ENCODE measurements at regions not wholly inside any gene's neighbourhood (a gene's known extent, or its start where the extent isn't known, plus 50 kb on each side); places are given as distances from the start of the nearest gene placed in this dataset.

DNA sequence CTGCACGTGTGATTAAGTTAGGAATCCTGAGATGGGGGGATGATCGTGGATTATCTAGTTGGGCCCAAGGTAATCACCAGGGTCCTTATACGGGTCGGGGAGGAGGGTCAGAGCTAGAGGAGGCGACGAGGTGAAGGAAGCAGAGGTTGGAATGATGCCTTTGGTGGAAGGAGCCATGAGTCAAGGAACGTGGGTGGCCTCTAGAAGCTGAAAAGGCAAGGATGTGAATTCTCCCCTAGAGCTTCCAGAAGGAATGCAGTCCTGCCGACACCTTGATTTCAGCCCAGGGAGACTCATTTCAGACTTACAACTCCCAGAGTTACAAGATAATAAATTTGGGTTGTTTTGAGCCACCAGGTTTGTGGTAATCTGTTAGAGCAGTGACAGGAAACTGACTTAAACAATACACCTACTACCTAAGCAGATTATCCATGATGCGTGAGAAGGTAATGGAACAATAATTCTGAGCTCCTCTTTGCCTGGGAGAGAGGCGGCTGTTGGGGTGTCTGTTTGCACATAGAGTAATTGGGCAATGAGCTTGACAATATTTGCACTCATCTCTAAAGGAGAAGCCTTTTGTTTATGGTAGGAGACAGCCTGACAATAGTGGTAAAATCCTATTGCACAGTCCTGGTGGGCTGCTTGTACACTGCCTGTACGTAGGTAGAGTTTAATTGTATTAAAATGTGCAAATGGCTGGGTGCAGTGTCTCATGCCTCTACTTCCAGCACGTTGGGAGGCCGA lies 129.3 kb upstream of the IER5L start:
- H3K27me3 ChIP-seq (ENCODE audit: control insufficient read depth, insufficient read depth, low read length): no peaks in the 10 kb centered on the region
- ATAC-seq (no peak), DNase-seq (no peak)
- no peak overlapping the region for H3K27ac Mint-ChIP-seq
- peaks cover 5 to 6% of the 10 kb centered on the region in 2 donors for H3K27me3 Mint-ChIP-seq (ENCODE audit: low read depth in 2 of 2)
- intact Hi-C loops (cut with micrococcal nuclease): no loop called here
- H3K9me3 ChIP-seq (ENCODE audit: control insufficient read depth, insufficient read depth, low read length): no peaks in the 10 kb centered on the region
- no peaks in the 10 kb centered on the region for H3K4me1 ChIP-seq (ENCODE audit: control insufficient read depth, insufficient read depth, low read length)
- no peaks in the 10 kb centered on the region for H3K4me1 Mint-ChIP-seq
- no peaks in the 10 kb centered on the region for H3K9me3 Mint-ChIP-seq
- no peak overlapping the region for H3K4me3 Mint-ChIP-seq
- no peaks in the 10 kb centered on the region for H3K36me3 ChIP-seq (ENCODE audit: control insufficient read depth, insufficient read depth, low read length)
- no peak overlapping the region for H3K27ac ChIP-seq (ENCODE audit: low read length)
- TF ChIP-seq, protein P1, sequence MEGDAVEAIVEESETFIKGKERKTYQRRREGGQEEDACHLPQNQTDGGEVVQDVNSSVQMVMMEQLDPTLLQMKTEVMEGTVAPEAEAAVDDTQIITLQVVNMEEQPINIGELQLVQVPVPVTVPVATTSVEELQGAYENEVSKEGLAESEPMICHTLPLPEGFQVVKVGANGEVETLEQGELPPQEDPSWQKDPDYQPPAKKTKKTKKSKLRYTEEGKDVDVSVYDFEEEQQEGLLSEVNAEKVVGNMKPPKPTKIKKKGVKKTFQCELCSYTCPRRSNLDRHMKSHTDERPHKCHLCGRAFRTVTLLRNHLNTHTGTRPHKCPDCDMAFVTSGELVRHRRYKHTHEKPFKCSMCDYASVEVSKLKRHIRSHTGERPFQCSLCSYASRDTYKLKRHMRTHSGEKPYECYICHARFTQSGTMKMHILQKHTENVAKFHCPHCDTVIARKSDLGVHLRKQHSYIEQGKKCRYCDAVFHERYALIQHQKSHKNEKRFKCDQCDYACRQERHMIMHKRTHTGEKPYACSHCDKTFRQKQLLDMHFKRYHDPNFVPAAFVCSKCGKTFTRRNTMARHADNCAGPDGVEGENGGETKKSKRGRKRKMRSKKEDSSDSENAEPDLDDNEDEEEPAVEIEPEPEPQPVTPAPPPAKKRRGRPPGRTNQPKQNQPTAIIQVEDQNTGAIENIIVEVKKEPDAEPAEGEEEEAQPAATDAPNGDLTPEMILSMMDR (IDR thresholded peaks at IDR 0.05): no peak
- H3K4me3 ChIP-seq (ENCODE audit: low read length): no peak overlapping the region
- no peaks in the 10 kb centered on the region for H3K36me3 Mint-ChIP-seq
- WGBS (ENCODE audit: insufficient coverage): 86% methylated on average over 11 of the region's 13 CpGs

DNA sequence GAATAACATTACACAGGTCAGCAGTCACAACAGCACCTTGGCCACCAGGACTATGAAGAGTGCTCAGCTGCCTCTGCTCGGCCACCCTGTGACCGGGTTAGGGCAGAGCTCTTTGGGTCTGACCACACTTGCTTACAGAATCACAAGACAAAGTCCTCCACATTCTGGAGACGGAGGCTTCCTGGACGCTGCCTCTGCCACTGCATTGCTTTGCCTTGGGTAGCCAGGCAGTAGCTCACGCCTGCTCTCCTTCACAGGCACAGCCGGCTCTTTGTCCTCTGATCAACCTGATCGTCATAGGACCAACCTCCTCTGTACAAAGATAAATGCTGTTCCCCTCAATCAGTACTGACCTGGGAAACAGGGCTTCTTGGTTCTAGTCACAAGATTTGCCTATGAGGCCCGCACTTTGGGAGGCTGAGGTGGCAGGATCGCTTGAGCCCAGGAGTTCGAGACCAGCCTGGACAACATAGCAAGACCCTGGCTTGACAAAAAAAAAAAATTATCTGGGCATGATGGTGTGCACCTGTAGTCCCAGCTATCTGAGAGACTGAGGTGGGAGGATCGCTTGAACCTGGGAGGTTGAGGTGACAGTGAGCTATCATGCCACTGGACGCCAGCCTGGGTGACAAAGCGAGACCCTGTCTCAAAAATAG lies 128.4 kb upstream of the IER5L start:
- TF ChIP-seq, protein P1 (IDR thresholded peaks at IDR 0.05): no peak
- Mint-ChIP-seq H3K36me3 (peaks cover 4% of the 10 kb centered on the region), H3K4me3 (no peak overlapping the region), H3K27ac (no peak overlapping the region), H3K4me1 (no peaks in the 10 kb centered on the region), H3K27me3 (ENCODE audit: low read depth in 2 of 2) (peaks cover 2 to 7% of the 10 kb centered on the region in 2 donors), H3K9me3 (no peaks in the 10 kb centered on the region)
- no peak for ATAC-seq
- no peak for DNase-seq
- WGBS (ENCODE audit: insufficient coverage): 92% methylated on average over 12 of the region's 13 CpGs
- Histone ChIP-seq H3K36me3 (ENCODE audit: control insufficient read depth, insufficient read depth, low read length) (no peaks in the 10 kb centered on the region), H3K9me3 (ENCODE audit: control insufficient read depth, insufficient read depth, low read length) (peaks cover 3% of the 10 kb centered on the region), H3K4me1 (ENCODE audit: control insufficient read depth, insufficient read depth, low read length) (no peaks in the 10 kb centered on the region), H3K27me3 (ENCODE audit: control insufficient read depth, insufficient read depth, low read length) (no peaks in the 10 kb centered on the region), H3K4me3 (ENCODE audit: low read length) (no peak overlapping the region), H3K27ac (ENCODE audit: low read length) (no peak overlapping the region)
- intact Hi-C loops (cut with micrococcal nuclease): no loop called here

DNA sequence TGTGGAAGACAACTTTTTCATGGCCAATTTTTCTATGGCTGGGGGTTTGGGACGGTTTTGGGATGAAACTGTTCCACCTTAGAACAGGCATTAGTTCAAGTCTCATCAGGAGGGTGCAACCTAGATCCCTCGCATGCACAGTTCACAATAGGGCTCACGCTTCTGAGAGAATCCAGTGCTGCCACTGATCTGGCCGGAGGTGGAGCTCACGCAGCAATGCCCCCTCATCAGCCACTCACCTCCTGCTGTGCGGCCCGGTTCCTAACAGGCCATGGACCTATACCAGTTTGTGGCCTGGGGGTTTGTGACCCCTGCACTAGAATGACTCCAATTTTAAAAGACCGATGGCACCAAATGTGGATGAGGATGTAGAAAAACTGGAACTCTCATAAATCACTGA lies 127.2 kb upstream of the IER5L start:
- peaks cover 4% of the 10 kb centered on the region for H3K36me3 Mint-ChIP-seq
- H3K27ac Mint-ChIP-seq: no peak overlapping the region
- whole genome bisulfite sequencing (ENCODE audit: insufficient coverage): 85% methylated on average over 8 of the region's 8 CpGs
- H3K9me3 Mint-ChIP-seq: no peaks in the 10 kb centered on the region
- no peaks in the 10 kb centered on the region for H3K4me1 Mint-ChIP-seq
- TF ChIP-seq, protein P1 (IDR thresholded peaks at IDR 0.05): no peak
- no peak overlapping the region for H3K27ac ChIP-seq (ENCODE audit: low read length)
- intact Hi-C loops (cut with micrococcal nuclease): no loop called here
- H3K4me1 ChIP-seq (ENCODE audit: control insufficient read depth, insufficient read depth, low read length): no peaks in the 10 kb centered on the region
- DNase-seq: peak in 1 of 2 donors; percentile 4
- H3K27me3 ChIP-seq (ENCODE audit: control insufficient read depth, insufficient read depth, low read length): no peaks in the 10 kb centered on the region
- H3K4me3 ChIP-seq (ENCODE audit: low read length): no peak overlapping the region
- no peak overlapping the region for H3K4me3 Mint-ChIP-seq
- H3K9me3 ChIP-seq (ENCODE audit: control insufficient read depth, insufficient read depth, low read length): peaks cover 3% of the 10 kb centered on the region
- peaks cover 7 to 15% of the 10 kb centered on the region in 2 donors for H3K27me3 Mint-ChIP-seq (ENCODE audit: low read depth in 2 of 2)
- no peak for ATAC-seq
- H3K36me3 ChIP-seq (ENCODE audit: control insufficient read depth, insufficient read depth, low read length): no peaks in the 10 kb centered on the region

Measured in natural killer cell (primary cell).